Retinal pigment epithelial cell (primary cell): ENCODE measurements at regions not wholly inside any gene's neighbourhood (a gene's known extent, or its start where the extent isn't known, plus 50 kb on each side); places are given as distances from the start of the nearest gene placed in this dataset.

Experiments
- DNase-seq: peaks from one replicate; pipeline ENCODE4 v3.0.0-alpha.2; 2010; ENCODE audit warnings: low read depth
- H3K4me3 ChIP-seq: 2 replicates; pipeline ENCODE4 v1.5.1; 2011; ENCODE audit warnings: mild to moderate bottlenecking, low read length, control low read depth, moderate library complexity
- CTCF ChIP-seq: conservative IDR thresholded peaks from 2 replicates; pipeline ENCODE4 v1.5.1; 2011; ENCODE audit warnings: low read depth, low read length, control low read depth, inconsistent platforms

- no peak overlapping the region for H3K4me3 ChIP-seq
- no peak for TF ChIP-seq CTCF
- peak; percentile 33 for DNase-seq
These were observed 138.3 kb downstream of the BASP1 start for GRCh38 chr5:17355586-17356346.

GRCh38 chr5:17356551-17356950 is 139.1 kb downstream of the BASP1 start:
- DNase-seq, result no peak
- no peak for TF ChIP-seq CTCF
- H3K4me3 ChIP-seq, result no peak overlapping the region

- TF ChIP-seq CTCF, result no peak
- DNase-seq, result no peak
These were observed 140.1 kb downstream of the BASP1 start for GRCh38 chr5:17357504-17357903.

GRCh38 chr5:17358031-17358430 is 140.0 kb upstream of the TAF11L2 start:
- no peak for TF ChIP-seq CTCF
- H3K4me3 ChIP-seq, result no peak overlapping the region
- no peak for DNase-seq

More at GRCh38 chr5:17357504-17357903, 140.1 kb downstream of the BASP1 start:
- no peak overlapping the region for H3K4me3 ChIP-seq

GRCh38 chr5:17359451-17360011 is 138.5 kb upstream of the TAF11L2 start:
- no peak for TF ChIP-seq CTCF
- H3K4me3 ChIP-seq, result no peak overlapping the region
- no peak for DNase-seq

GRCh38 chr5:17360879-17361278 is 137.2 kb upstream of the TAF11L2 start:
- TF ChIP-seq CTCF, result no peak
- H3K4me3 ChIP-seq, result no peak overlapping the region
- no peak for DNase-seq

- no peak for DNase-seq
- H3K4me3 ChIP-seq, result no peak overlapping the region
- no peak for TF ChIP-seq CTCF
These were observed 136.7 kb upstream of the TAF11L2 start for GRCh38 chr5:17361331-17361730.
